HCT116 (cell line): ENCODE measurements at regions not wholly inside any gene's neighbourhood (a gene's known extent, or its start where the extent isn't known, plus 50 kb on each side); places are given as distances from the start of the nearest gene placed in this dataset.

Source experiments
- ATAC-seq: fragments of 200-7000 bp; cut with Tn5 transposase; 2 replicates; pipeline ENCODE4 v1.9.1; 2020; ENCODE audit warnings: mild to moderate bottlenecking, moderate library complexity
- BruUV-seq: library from RNA; stranded (reverse); fragments of 400-500 nt; replicated peaks from 2 replicates; lab custom pipeline; 2021; lab: Mats Ljungman, UMichigan
- CTCF ChIA-PET: fragments of 300-600 bp; sonication (Branson Sonifier 250); formaldehyde crosslinking; loops from one replicate; lab custom pipeline; 2021; ENCODE audit warnings: antibody characterized with exemption; lab: Charles Lee
- POLR2A ChIA-PET: fragments of 300-600, 350-600 bp; sonication (Branson Sonifier 250); formaldehyde crosslinking; loops from one replicate; lab custom pipeline; 2021; ENCODE audit warnings: antibody characterized with exemption; lab: Charles Lee
- RAD21 ChIA-PET, 2 experiments: fragments of 300-600 bp; sonication (Branson Sonifier 250); formaldehyde crosslinking; loops; one replicate each; lab custom pipeline; 2023; ENCODE audit warnings: low total read pairs in 2 of 2; ENCODE audit not compliant: uncharacterized antibody in 2 of 2, unreplicated experiment in 2 of 2, low non-redundant PET in 1 of 2; lab: Charles Lee
- DNase-seq: peaks from one replicate; pipeline ENCODE4 v3.0.0-alpha.2; 2010; ENCODE audit warnings: low read depth, low spot score
- H2AFZ ChIP-seq: fragments of 200-600 bp; shearing (Covaris generic), sonication (generic); 2 replicates; pipeline ENCODE4 v1.6.1; 2017; ENCODE audit warnings: low read depth, mixed run types, mixed read lengths, antibody characterized with exemption, low read length; ENCODE audit not compliant: poor library complexity, severe bottlenecking
- H3K27ac ChIP-seq: 2 replicates; pipeline ENCODE4 v1.5.1; 2012; ENCODE audit warnings: low read depth, low read length
- H3K27me3 ChIP-seq: fragments of 200-600 bp; sonication (generic); 2 replicates; pipeline ENCODE4 v1.6.1; 2016; ENCODE audit warnings: mixed run types, low read length, mixed read lengths; ENCODE audit not compliant: insufficient read depth
- H3K36me3 ChIP-seq, 2 experiments: fragments of 200-500 bp in 1 of 2; fragments of 200-600 bp in 1 of 2; sonication (Bioruptor generic) in 1 of 2; sonication (generic) in 1 of 2; 2 replicates each; pipeline versions ENCODE4 v1.5.1 to v1.6.1; 2014 to 2016; ENCODE audit warnings: low read length in 2 of 2, inconsistent platforms in 1 of 2, mixed read lengths in 1 of 2, mixed run types in 1 of 2; ENCODE audit not compliant: insufficient read depth in 2 of 2, control insufficient read depth in 1 of 2
- H3K4me1 ChIP-seq, 2 experiments: fragments of 200-600 bp in 1 of 2; sonication (generic) in 1 of 2; 2 replicates each; pipeline versions ENCODE4 v1.5.1 to v1.6.1; 2012 to 2017; ENCODE audit warnings: low read length in 2 of 2, inconsistent platforms in 1 of 2, mild to moderate bottlenecking in 1 of 2, mixed read lengths in 1 of 2, mixed run types in 1 of 2, moderate library complexity in 1 of 2; ENCODE audit not compliant: insufficient read depth in 2 of 2, control insufficient read depth in 1 of 2
- H3K4me2 ChIP-seq: fragments of 200-600 bp; sonication (generic); 2 replicates; pipeline ENCODE4 v1.6.1; 2017; ENCODE audit warnings: mixed run types, low read length, mixed read lengths
- H3K4me3 ChIP-seq, 2 experiments: fragments of 200-600 bp in 1 of 2; sonication (generic) in 1 of 2; replicated peaks in 1 of 2; 2 replicates each; pipeline ENCODE4 v1.5.1; 2011 to 2016; ENCODE audit warnings: low read length in 2 of 2, control low read depth in 1 of 2, low read depth in 1 of 2, mild to moderate bottlenecking in 1 of 2, mixed read lengths in 1 of 2, mixed run types in 1 of 2
- H3K79me2 ChIP-seq: fragments of 200-600 bp; sonication (generic); 2 replicates; pipeline ENCODE4 v1.6.1; 2017; ENCODE audit warnings: mild to moderate bottlenecking, mixed run types, low read length, moderate library complexity, mixed read lengths; ENCODE audit not compliant: insufficient read depth
- H3K9ac ChIP-seq: fragments of 200-600 bp; sonication (generic); 2 replicates; pipeline ENCODE4 v1.6.1; 2016; ENCODE audit warnings: low read length, mixed read lengths
- H3K9me2 ChIP-seq: fragments of 200-600 bp; sonication (generic), shearing (Covaris generic); 2 replicates; pipeline ENCODE4 v1.6.1; 2017; ENCODE audit warnings: mixed run types, mild to moderate bottlenecking, moderate library complexity; ENCODE audit not compliant: insufficient read depth
- H3K9me3 ChIP-seq, 2 experiments: fragments of 200-500 bp in 1 of 2; fragments of 200-600 bp in 1 of 2; sonication (Bioruptor generic) in 1 of 2; sonication (generic) in 1 of 2; 2 replicates each; pipeline ENCODE4 v1.6.1; 2014 to 2017; ENCODE audit warnings: low read length in 2 of 2, mixed read lengths in 2 of 2, inconsistent platforms in 1 of 2, low read depth in 1 of 2, mild to moderate bottlenecking in 1 of 2, mixed run types in 1 of 2, moderate library complexity in 1 of 2; ENCODE audit not compliant: control insufficient read depth in 1 of 2, insufficient read depth in 1 of 2
- H4K20me1 ChIP-seq: fragments of 200-600 bp; sonication (generic), shearing (Covaris generic); 2 replicates; pipeline ENCODE4 v1.6.1; 2017; ENCODE audit warnings: mixed run types, mild to moderate bottlenecking, moderate library complexity; ENCODE audit not compliant: insufficient read depth
- ATF3 ChIP-seq: IDR thresholded peaks from 2 replicates; pipeline ENCODE4 v1.6.1; 2012
- CBX3 ChIP-seq: IDR thresholded peaks from 2 replicates; pipeline ENCODE4 v1.6.1; 2012; ENCODE audit warnings: low read depth
- CEBPB ChIP-seq: IDR thresholded peaks from 2 replicates; pipeline ENCODE4 v1.6.1; 2012; ENCODE audit warnings: low read depth
- EGR1 ChIP-seq: IDR thresholded peaks from 2 replicates; pipeline ENCODE4 v1.6.1; 2012; ENCODE audit warnings: low read depth
- ELF1 ChIP-seq: IDR thresholded peaks from 2 replicates; pipeline ENCODE4 v1.6.1; 2012; ENCODE audit warnings: low read depth, borderline replicate concordance
- EZH2 ChIP-seq: fragments of 200-600 bp; sonication (generic); IDR thresholded peaks from 2 replicates; pipeline ENCODE4 v1.6.1; 2017; ENCODE audit warnings: antibody characterized with exemption, mixed run types
- EZH2phosphoT487 ChIP-seq: fragments of 200-600 bp; IDR thresholded peaks from 2 replicates; pipeline ENCODE4 v1.6.1; 2018; ENCODE audit warnings: antibody characterized with exemption, borderline replicate concordance
- FOSL1 ChIP-seq: IDR thresholded peaks from 2 replicates; pipeline ENCODE4 v1.6.1; 2012; ENCODE audit warnings: low read depth
- JUND ChIP-seq: IDR thresholded peaks from 2 replicates; pipeline ENCODE4 v1.6.1; 2012
- MAX ChIP-seq: IDR thresholded peaks from 2 replicates; pipeline ENCODE4 v1.6.1; 2012
- POLR2AphosphoS5 ChIP-seq: IDR thresholded peaks from 2 replicates; pipeline ENCODE4 v1.6.1; 2011; ENCODE audit warnings: mild to moderate bottlenecking, low read depth, low read length, moderate library complexity
- REST ChIP-seq: IDR thresholded peaks from 2 replicates; pipeline ENCODE4 v1.6.1; 2012; ENCODE audit warnings: low read depth
- SIN3A ChIP-seq: IDR thresholded peaks from 2 replicates; pipeline ENCODE4 v1.6.1; 2012; ENCODE audit warnings: low read depth
- SP1 ChIP-seq: IDR thresholded peaks from 2 replicates; pipeline ENCODE4 v1.6.1; 2012; ENCODE audit warnings: low read depth
- SRF ChIP-seq: IDR thresholded peaks from 2 replicates; pipeline ENCODE4 v1.6.1; 2012; ENCODE audit warnings: low read depth
- YY1 ChIP-seq: IDR thresholded peaks from 2 replicates; pipeline ENCODE4 v1.6.1; 2011; ENCODE audit warnings: low read length, low read depth, moderate library complexity, mild to moderate bottlenecking; ENCODE audit not compliant: insufficient replicate concordance; ENCODE audit errors: extremely low read depth
- ZBTB33 ChIP-seq: IDR thresholded peaks from 2 replicates; pipeline ENCODE4 v1.6.1; 2011; ENCODE audit warnings: mild to moderate bottlenecking, low read length, moderate library complexity; ENCODE audit not compliant: insufficient replicate concordance; ENCODE audit errors: extremely low read depth
- ZFX ChIP-seq: fragments of 450-650 bp; IDR thresholded peaks from 2 replicates; pipeline ENCODE4 v1.6.1; 2017
- ZNF274 ChIP-seq: fragments of 200-500 bp; sonication (Bioruptor generic); IDR thresholded peaks from 2 replicates; pipeline ENCODE4 v1.6.1; 2014; ENCODE audit warnings: mild to moderate bottlenecking, low read depth, low read length, inconsistent platforms
- intact Hi-C: fragments of 100-400 bp; cut with micrococcal nuclease; formaldehyde crosslinking; loops from 2 replicates; pipeline ENCODE4 v1.10.0; 2022

GRCh38 chr7:81473236-81473635 is 296.6 kb downstream of the HGF start:
- ChIA-PET POLR2A (no interaction called here), CTCF (no interaction called here), RAD21 (no interaction called here)
- Histone ChIP-seq H3K27ac (no peak overlapping the region), H3K79me2 (no peaks in the 10 kb centered on the region), H3K9me2 (no peaks in the 10 kb centered on the region), H3K9ac (no peak overlapping the region), H3K4me3 (no peak overlapping the region), H3K36me3 (no peaks in the 10 kb centered on the region), H2AFZ (no peak overlapping the region), H3K27me3 (no peaks in the 10 kb centered on the region), H3K9me3 (no peaks in the 10 kb centered on the region), H3K4me2 (no peak overlapping the region), H4K20me1 (no peaks in the 10 kb centered on the region), H3K4me1 (peaks cover 0 to 9% of the 10 kb centered on the region in 2 experiments; a peak in 1 of 4 replicates)
- no peak for ATAC-seq
- no TSS peak for BruUV-seq
- intact Hi-C loops = loop anchor here (5.0 kb wide), 2 partner anchors 556 to 1046 kb away; partner anchors contain the start of gene SEMA3C
- no peak for DNase-seq
- TF ChIP-seq EGR1 (no peak), ATF3 (no peak), EZH2 (no peak), CBX3 (no peak), POLR2AphosphoS5 (no peak), FOSL1 (no peak), SP1 (no peak), MAX (no peak), YY1 (no peak), ELF1 (no peak), CEBPB (no peak), ZBTB33 (no peak), SRF (no peak), ZNF274 (no peak), SIN3A (no peak), ZFX (no peak), JUND (no peak), EZH2phosphoT487 (no peak), REST (no peak)
